ENCODE measurements at regions not wholly inside any gene's neighbourhood (a gene's known extent, or its start where the extent isn't known, plus 50 kb on each side); places are given as distances from the start of the nearest gene placed in this dataset.

DNA sequence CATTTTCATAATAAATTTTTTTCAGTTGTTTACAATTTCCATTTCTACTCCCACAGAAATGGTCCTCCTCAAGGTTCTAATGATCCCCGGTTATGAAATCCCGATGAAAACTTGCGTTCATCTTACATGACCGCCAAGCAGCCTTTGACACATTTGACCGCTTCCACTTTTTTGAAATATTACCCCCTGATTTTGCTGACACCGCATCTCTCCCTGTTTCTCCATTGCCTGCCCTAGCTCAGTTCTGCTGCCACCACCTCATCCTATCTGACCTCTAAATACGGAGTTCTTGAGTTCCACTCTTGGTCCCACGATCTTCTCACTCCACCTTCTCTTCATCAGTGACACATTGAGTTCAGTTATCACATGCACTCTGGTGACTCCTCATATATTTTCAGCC, 74.1 kb downstream of the SLC35B3 start:
- TF ChIP-seq EZH2 (IDR thresholded peaks at IDR 0.05; ENCODE audit: low read depth), result no peak
- TF ChIP-seq, protein P1, sequence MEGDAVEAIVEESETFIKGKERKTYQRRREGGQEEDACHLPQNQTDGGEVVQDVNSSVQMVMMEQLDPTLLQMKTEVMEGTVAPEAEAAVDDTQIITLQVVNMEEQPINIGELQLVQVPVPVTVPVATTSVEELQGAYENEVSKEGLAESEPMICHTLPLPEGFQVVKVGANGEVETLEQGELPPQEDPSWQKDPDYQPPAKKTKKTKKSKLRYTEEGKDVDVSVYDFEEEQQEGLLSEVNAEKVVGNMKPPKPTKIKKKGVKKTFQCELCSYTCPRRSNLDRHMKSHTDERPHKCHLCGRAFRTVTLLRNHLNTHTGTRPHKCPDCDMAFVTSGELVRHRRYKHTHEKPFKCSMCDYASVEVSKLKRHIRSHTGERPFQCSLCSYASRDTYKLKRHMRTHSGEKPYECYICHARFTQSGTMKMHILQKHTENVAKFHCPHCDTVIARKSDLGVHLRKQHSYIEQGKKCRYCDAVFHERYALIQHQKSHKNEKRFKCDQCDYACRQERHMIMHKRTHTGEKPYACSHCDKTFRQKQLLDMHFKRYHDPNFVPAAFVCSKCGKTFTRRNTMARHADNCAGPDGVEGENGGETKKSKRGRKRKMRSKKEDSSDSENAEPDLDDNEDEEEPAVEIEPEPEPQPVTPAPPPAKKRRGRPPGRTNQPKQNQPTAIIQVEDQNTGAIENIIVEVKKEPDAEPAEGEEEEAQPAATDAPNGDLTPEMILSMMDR (conservative IDR thresholded peaks at IDR 0.05), result no peak
- Histone ChIP-seq H2AFZ (no peak overlapping the region), H3K4me3 (no peak overlapping the region), H3F3A (ENCODE audit: insufficient read depth, low read depth) (no peaks in the 10 kb centered on the region), H3K9me2 (ENCODE audit: insufficient read depth) (no peaks in the 10 kb centered on the region), H3K9me3 (ENCODE audit: insufficient read depth, low read depth) (no peaks in the 10 kb centered on the region), H3K79me2 (ENCODE audit: low read depth) (no peaks in the 10 kb centered on the region), H4K20me1 (ENCODE audit: insufficient read depth) (no peaks in the 10 kb centered on the region), H3K4me1 (replicated peaks; ENCODE audit: insufficient read depth) (no peaks in the 10 kb centered on the region), H3K27ac (no peak overlapping the region), H3K4me2 (no peak overlapping the region), H3K27me3 (ENCODE audit: insufficient read depth, low read depth) (peaks cover 8% of the 10 kb centered on the region; the same call in 1 of the 2 replicates), H3K36me3 (ENCODE audit: low read depth) (no peaks in the 10 kb centered on the region)
- intact Hi-C loops (cut with micrococcal nuclease; ENCODE audit: unreplicated experiment), result no loop called here
- BruUV-seq (replicated peaks), result no TSS peak
- CTCF ChIA-PET, result no interaction called here
- no peak for DNase-seq
- POLR2A ChIA-PET (ENCODE audit: unreplicated experiment), result no interaction called here

DNA sequence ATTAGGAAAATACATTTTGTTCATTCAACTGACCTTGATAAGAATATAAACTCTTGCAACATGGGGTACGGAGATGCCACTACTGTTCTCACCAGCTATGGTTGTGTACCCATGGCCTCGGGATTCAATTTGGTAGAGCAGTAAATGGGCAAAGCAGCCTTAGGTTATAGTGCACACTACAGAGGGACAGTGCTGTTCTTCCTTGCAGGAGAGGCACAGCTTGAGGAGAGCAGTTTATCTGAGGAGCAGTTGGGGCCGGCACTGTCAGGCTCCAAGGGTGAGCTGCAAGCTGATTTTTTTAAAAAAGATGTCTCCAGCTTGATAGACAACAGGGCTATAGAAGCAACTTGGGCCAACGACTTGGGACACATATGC, 82.4 kb downstream of the SLC35B3 start:
- POLR2A ChIA-PET (ENCODE audit: unreplicated experiment), result no interaction called here
- H3F3A ChIP-seq (ENCODE audit: insufficient read depth, low read depth), result no peaks in the 10 kb centered on the region
- CTCF ChIA-PET, result no interaction called here
- H3K4me3 ChIP-seq, result no peak overlapping the region
- no peaks in the 10 kb centered on the region for H3K9me3 ChIP-seq (ENCODE audit: insufficient read depth, low read depth)
- no peaks in the 10 kb centered on the region for H3K36me3 ChIP-seq (ENCODE audit: low read depth)
- no peaks in the 10 kb centered on the region for H3K27me3 ChIP-seq (ENCODE audit: insufficient read depth, low read depth)
- BruUV-seq (replicated peaks), result no TSS peak
- H3K27ac ChIP-seq, result no peak overlapping the region
- no peaks in the 10 kb centered on the region for H4K20me1 ChIP-seq (ENCODE audit: insufficient read depth)
- TF ChIP-seq, protein P1 (conservative IDR thresholded peaks at IDR 0.05), result no peak
- TF ChIP-seq EZH2 (IDR thresholded peaks at IDR 0.05; ENCODE audit: low read depth), result no peak
- no peaks in the 10 kb centered on the region for H3K4me1 ChIP-seq (replicated peaks; ENCODE audit: insufficient read depth)
- H2AFZ ChIP-seq, result no peak overlapping the region
- no peak overlapping the region for H3K4me2 ChIP-seq
- no peaks in the 10 kb centered on the region for H3K79me2 ChIP-seq (ENCODE audit: low read depth)
- H3K9me2 ChIP-seq (ENCODE audit: insufficient read depth), result no peaks in the 10 kb centered on the region
- no peak for DNase-seq
- intact Hi-C loops (cut with micrococcal nuclease; ENCODE audit: unreplicated experiment), result no loop called here

DNA sequence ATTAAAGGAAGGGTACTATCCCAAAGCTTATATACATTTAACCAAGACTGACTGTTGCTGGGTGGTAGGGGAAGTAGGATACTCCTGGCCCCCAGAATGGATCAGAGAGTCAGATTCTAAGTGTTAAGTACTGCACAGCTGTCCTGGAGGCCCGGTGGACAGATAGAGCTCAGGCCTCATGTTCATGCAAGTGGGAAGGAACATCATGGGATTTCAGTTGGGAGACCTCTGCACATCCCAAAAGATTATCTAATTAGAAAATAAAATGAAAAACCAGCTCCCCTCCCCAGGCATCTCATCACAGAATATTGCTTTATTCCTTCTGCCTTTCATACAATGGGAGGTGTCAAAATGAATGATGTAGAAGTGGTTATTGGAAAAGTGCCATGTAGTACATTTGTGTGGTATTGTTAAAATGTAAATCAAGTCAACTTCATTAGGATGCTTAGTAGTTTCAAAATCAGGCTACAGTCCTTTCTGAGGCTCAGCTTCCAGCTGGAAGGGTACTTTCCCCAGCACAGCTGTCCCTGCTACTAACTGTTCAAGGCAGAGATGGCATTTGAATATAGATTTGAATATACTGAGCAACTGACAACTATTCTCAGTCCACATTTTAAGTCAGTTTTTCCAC, 82.9 kb downstream of the SLC35B3 start:
- no TSS peak for BruUV-seq (replicated peaks)
- POLR2A ChIA-PET (ENCODE audit: unreplicated experiment), result no interaction called here
- Histone ChIP-seq H3K36me3 (ENCODE audit: low read depth) (no peaks in the 10 kb centered on the region), H3K79me2 (ENCODE audit: low read depth) (no peaks in the 10 kb centered on the region), H3K4me3 (no peak overlapping the region), H3K27me3 (ENCODE audit: insufficient read depth, low read depth) (no peaks in the 10 kb centered on the region), H3K4me1 (replicated peaks; ENCODE audit: insufficient read depth) (no peaks in the 10 kb centered on the region), H3K9me2 (ENCODE audit: insufficient read depth) (no peaks in the 10 kb centered on the region), H4K20me1 (ENCODE audit: insufficient read depth) (no peaks in the 10 kb centered on the region), H3K4me2 (no peak overlapping the region), H3K27ac (no peak overlapping the region), H2AFZ (no peak overlapping the region), H3F3A (ENCODE audit: insufficient read depth, low read depth) (no peaks in the 10 kb centered on the region), H3K9me3 (ENCODE audit: insufficient read depth, low read depth) (no peaks in the 10 kb centered on the region)
- intact Hi-C loops (cut with micrococcal nuclease; ENCODE audit: unreplicated experiment), result no loop called here
- CTCF ChIA-PET, result no interaction called here
- no peak for DNase-seq
- TF ChIP-seq EZH2 (IDR thresholded peaks at IDR 0.05; ENCODE audit: low read depth), result no peak
- TF ChIP-seq, protein P1 (conservative IDR thresholded peaks at IDR 0.05), result no peak
